Retina (tissue), 1 donor: ENCODE measurements at regions not wholly inside any gene's neighbourhood (a gene's known extent, or its start where the extent isn't known, plus 50 kb on each side); places are given as distances from the start of the nearest gene placed in this dataset.
A peak's percentile ranks its signal among the peaks of the same experiment; 100 is the strongest.

Experiments
- DNase-seq: peaks from one replicate; pipeline ENCODE4 v3.0.0-alpha.2; 2016

- no peak for DNase-seq
Observed at GRCh38 chr4:36494747-36495146, 213.3 kb downstream of the DTHD1 start.

- no peak for DNase-seq
Observed at GRCh38 chr4:36502350-36502749, 220.9 kb downstream of the DTHD1 start.

GRCh38 chr4:36508394-36508793 is 227.0 kb downstream of the DTHD1 start:
- peak; percentile 16 for DNase-seq

GRCh38 chr4:36509845-36510244 is 228.4 kb downstream of the DTHD1 start:
- no peak for DNase-seq

- DNase-seq: no peak
Observed at GRCh38 chr4:36511785-36512184, 230.4 kb downstream of the DTHD1 start.

GRCh38 chr4:36516522-36517095 is 235.2 kb downstream of the DTHD1 start:
- no peak for DNase-seq

- no peak for DNase-seq
Observed at GRCh38 chr4:36523182-36523581, 241.8 kb downstream of the DTHD1 start.

GRCh38 chr4:36532670-36533379 is 251.4 kb downstream of the DTHD1 start:
- DNase-seq: no peak

GRCh38 chr4:36533944-36534343 is 252.5 kb downstream of the DTHD1 start:
- DNase-seq: no peak

- no peak for DNase-seq
Observed at GRCh38 chr4:36547383-36547782, 266.0 kb downstream of the DTHD1 start.

GRCh38 chr4:36549252-36549651 is 267.8 kb downstream of the DTHD1 start:
- DNase-seq: no peak

GRCh38 chr4:36549992-36550391 is 268.6 kb downstream of the DTHD1 start:
- no peak for DNase-seq

GRCh38 chr4:36551697-36552214 is 270.3 kb downstream of the DTHD1 start:
- DNase-seq: no peak

- DNase-seq: no peak
Observed at GRCh38 chr4:36553029-36553428, 271.6 kb downstream of the DTHD1 start.

GRCh38 chr4:36553453-36553852 is 272.0 kb downstream of the DTHD1 start:
- no peak for DNase-seq

GRCh38 chr4:36556984-36557383 is 275.6 kb downstream of the DTHD1 start:
- DNase-seq: no peak

GRCh38 chr4:36568575-36568974 is 287.2 kb downstream of the DTHD1 start:
- no peak for DNase-seq

- DNase-seq: no peak
Observed at GRCh38 chr4:36573441-36573840, 292.0 kb downstream of the DTHD1 start.

GRCh38 chr4:36574816-36575215 is 293.4 kb downstream of the DTHD1 start:
- DNase-seq: no peak

GRCh38 chr4:36582198-36582597 is 300.8 kb downstream of the DTHD1 start:
- no peak for DNase-seq

GRCh38 chr4:36587909-36588472 is 306.6 kb downstream of the DTHD1 start:
- DNase-seq: no peak

- DNase-seq: no peak
Observed at GRCh38 chr4:36590343-36590742, 308.9 kb downstream of the DTHD1 start.

- DNase-seq: no peak
Observed at GRCh38 chr4:36601864-36602495, 320.6 kb downstream of the DTHD1 start.

GRCh38 chr4:36609661-36610060 is 328.2 kb downstream of the DTHD1 start:
- DNase-seq: no peak
